ENCODE measurements at regions not wholly inside any gene's neighbourhood (a gene's known extent, or its start where the extent isn't known, plus 50 kb on each side); places are given as distances from the start of the nearest gene placed in this dataset.

GRCh38 chr6:98633886-98634285, 200.5 kb upstream of the POU3F2 start:
- ATAC-seq = no peak

GRCh38 chr6:98634569-98634968, 199.8 kb upstream of the POU3F2 start:
- TF ChIP-seq ISL1 (CRISPR knock-in tag; IDR thresholded peaks at IDR 0.05) = no peak
- no peak for TF ChIP-seq SNAI2 (CRISPR knock-in tag; IDR thresholded peaks at IDR 0.05)
- no peak for ATAC-seq

More at GRCh38 chr6:98633886-98634285, 200.5 kb upstream of the POU3F2 start:
- TF ChIP-seq ZNF565 (CRISPR knock-in tag; conservative IDR thresholded peaks at IDR 0.05; ENCODE audit: low read depth) (no peak), PATZ1 (CRISPR knock-in tag; IDR thresholded peaks at IDR 0.05; ENCODE audit: borderline replicate concordance) (no peak), ARNTL (CRISPR knock-in tag; IDR thresholded peaks at IDR 0.05; ENCODE audit: borderline replicate concordance, low read depth) (no peak), CSRNP3 (CRISPR knock-in tag; IDR thresholded peaks at IDR 0.05) (no peak), GLIS3 (CRISPR knock-in tag; IDR thresholded peaks at IDR 0.05) (no peak), CSDC2 (CRISPR knock-in tag; IDR thresholded peaks at IDR 0.05) (no peak), CREB5 (CRISPR knock-in tag; IDR thresholded peaks at IDR 0.05; ENCODE audit: low read depth) (no peak), TOX (CRISPR knock-in tag; IDR thresholded peaks at IDR 0.05; ENCODE audit: borderline replicate concordance) (no peak), ISL1 (CRISPR knock-in tag; IDR thresholded peaks at IDR 0.05) (no peak), PPARA (CRISPR knock-in tag; IDR thresholded peaks at IDR 0.05; ENCODE audit: borderline replicate concordance) (no peak), ZFP3 (CRISPR knock-in tag; IDR thresholded peaks at IDR 0.05) (no peak), ZFP30 (CRISPR knock-in tag; IDR thresholded peaks at IDR 0.05) (no peak), ZC3H10 (CRISPR knock-in tag; IDR thresholded peaks at IDR 0.05) (no peak), ESRRG (CRISPR knock-in tag; IDR thresholded peaks at IDR 0.05) (no peak)

- ATAC-seq = no peak
- TF ChIP-seq OSR1 (CRISPR knock-in tag; IDR thresholded peaks at IDR 0.05) = no peak
These were observed 199.2 kb upstream of the POU3F2 start for GRCh38 chr6:98635191-98635590.

- TF ChIP-seq BACH2 (CRISPR knock-in tag; IDR thresholded peaks at IDR 0.05; ENCODE audit: borderline replicate concordance) (no peak), PPARA (CRISPR knock-in tag; IDR thresholded peaks at IDR 0.05; ENCODE audit: borderline replicate concordance) (no peak), ARNTL (CRISPR knock-in tag; IDR thresholded peaks at IDR 0.05; ENCODE audit: borderline replicate concordance, low read depth) (no peak), CSRNP3 (CRISPR knock-in tag; IDR thresholded peaks at IDR 0.05) (no peak), OSR1 (CRISPR knock-in tag; IDR thresholded peaks at IDR 0.05) (no peak), CSDC2 (CRISPR knock-in tag; IDR thresholded peaks at IDR 0.05) (no peak), SNAI2 (CRISPR knock-in tag; IDR thresholded peaks at IDR 0.05) (no peak), ZC3H10 (CRISPR knock-in tag; IDR thresholded peaks at IDR 0.05) (no peak), ZFP3 (CRISPR knock-in tag; IDR thresholded peaks at IDR 0.05) (no peak), CREB5 (CRISPR knock-in tag; IDR thresholded peaks at IDR 0.05; ENCODE audit: low read depth) (no peak), TCF4 (CRISPR knock-in tag; IDR thresholded peaks at IDR 0.05; ENCODE audit: borderline replicate concordance) (no peak)
- no peak for ATAC-seq
These were observed 197.4 kb upstream of the POU3F2 start for GRCh38 chr6:98636941-98637340.

- TF ChIP-seq CREB5 (CRISPR knock-in tag; IDR thresholded peaks at IDR 0.05; ENCODE audit: low read depth) (no peak), ZC3H10 (CRISPR knock-in tag; IDR thresholded peaks at IDR 0.05) (no peak), ZNF8 (CRISPR knock-in tag; IDR thresholded peaks at IDR 0.05) (no peak), ZNF70 (CRISPR knock-in tag; IDR thresholded peaks at IDR 0.05) (no peak), SNAI2 (CRISPR knock-in tag; IDR thresholded peaks at IDR 0.05) (no peak), ZFP30 (CRISPR knock-in tag; IDR thresholded peaks at IDR 0.05) (no peak), BACH2 (CRISPR knock-in tag; IDR thresholded peaks at IDR 0.05; ENCODE audit: borderline replicate concordance) (no peak), ARNTL (CRISPR knock-in tag; IDR thresholded peaks at IDR 0.05; ENCODE audit: borderline replicate concordance, low read depth) (no peak), CSDC2 (CRISPR knock-in tag; IDR thresholded peaks at IDR 0.05) (no peak), PATZ1 (CRISPR knock-in tag; IDR thresholded peaks at IDR 0.05; ENCODE audit: borderline replicate concordance) (no peak), ZFP3 (CRISPR knock-in tag; IDR thresholded peaks at IDR 0.05) (no peak)
- no peak for ATAC-seq
These were observed 195.2 kb upstream of the POU3F2 start for GRCh38 chr6:98639089-98639635.

All from SK-N-SH treated with all-trans-retinoic acid at 6 μM for 48 hours (cell line).